Activated CD8-positive, alpha-beta memory T cell treated with anti-CD3 and anti-CD28 coated beads for 4 hours (primary cell): ENCODE measurements at regions not wholly inside any gene's neighbourhood (a gene's known extent, or its start where the extent isn't known, plus 50 kb on each side); places are given as distances from the start of the nearest gene placed in this dataset.
"Not testable (repeated sequence)": the region's sequence is repeated elsewhere in the genome, so short reads cannot be mapped to it uniquely, and the experiment has no call there.

Experiments used
- DNase-seq, 2 donors: peaks; one replicate each; pipeline ENCODE4 v3.0.0-alpha.2; 2020; ENCODE audit warnings: low read depth in 2 of 2

DNA sequence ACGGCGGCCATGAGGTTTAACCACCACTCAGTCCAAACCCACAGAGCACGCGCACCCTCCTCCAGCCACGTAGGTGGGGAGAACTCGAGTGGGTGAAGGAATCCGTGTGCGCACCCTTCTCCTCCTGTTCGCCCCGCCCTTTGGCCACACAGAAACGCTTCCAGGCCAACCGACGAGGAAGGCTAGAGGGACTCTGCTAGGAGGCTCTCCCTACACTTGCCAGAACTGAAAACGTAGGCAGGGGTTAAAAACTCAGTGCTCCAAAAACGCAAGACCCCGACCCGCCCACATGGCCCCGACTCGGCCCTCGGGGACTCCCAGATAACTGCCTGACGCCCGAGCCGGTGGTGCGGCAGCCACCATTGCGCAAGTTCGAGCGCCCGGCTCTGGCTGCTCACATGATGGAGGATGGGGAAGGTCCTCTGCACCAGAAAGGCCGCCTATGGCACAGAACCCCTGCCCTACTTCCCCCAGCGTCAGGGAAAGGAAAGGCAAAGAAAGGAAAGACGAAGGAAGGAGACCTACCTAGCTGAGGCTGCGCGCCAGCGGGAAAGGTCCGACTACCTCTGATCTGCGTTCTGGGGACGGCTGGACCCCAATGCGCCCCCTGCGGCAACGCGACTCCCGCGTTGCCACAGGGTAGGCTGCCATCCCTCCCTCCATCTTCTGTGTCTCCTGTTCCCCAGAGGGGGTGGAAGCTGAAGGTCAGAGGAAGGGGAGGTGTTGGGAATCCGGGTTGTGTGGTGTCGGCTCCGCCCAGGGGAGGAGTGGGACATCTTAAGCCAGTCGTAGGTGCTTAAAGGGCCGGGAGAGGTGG is 201.9 kb upstream of the AGTR2 start:
- DNase-seq: no peak

DNA sequence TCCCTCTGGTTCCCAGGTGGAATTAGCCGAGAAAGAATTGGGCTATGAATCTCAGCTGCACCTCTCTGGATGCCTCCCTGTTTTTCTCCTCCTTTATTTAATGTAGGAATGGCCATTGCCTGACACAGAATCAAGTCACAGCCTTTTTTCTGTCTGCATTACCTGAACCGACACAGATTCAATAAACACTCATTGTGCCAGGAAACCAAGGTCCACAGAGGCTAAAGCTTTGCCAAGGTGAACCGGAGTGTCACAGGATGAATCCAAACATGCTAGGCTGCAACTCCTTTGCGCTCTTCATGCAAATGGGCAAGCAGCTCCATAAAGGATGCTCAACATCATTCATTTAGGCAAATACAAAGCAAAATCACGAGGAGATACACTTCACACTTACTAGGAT is 199.8 kb upstream of the AGTR2 start:
- no peak for DNase-seq

DNA sequence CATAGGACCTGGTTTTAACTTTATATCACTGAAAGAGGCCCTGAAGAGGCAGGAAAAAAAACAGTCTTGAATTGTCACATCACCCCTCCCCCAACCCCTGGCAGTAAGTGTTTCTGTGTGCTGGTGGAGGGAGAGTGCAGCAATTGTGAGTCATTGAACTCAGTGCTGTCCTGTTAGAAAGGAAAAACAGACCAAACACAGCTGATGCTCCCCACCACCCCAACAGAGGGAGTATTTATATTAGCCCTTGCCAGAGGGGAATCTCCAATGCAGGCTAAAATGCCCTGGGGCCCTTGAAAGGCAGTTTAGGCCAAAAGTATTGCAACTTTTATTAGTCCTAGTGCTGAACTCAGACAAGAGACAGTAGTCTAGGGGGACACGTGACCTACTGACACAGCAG is 197.8 kb upstream of the AGTR2 start:
- DNase-seq: no peak

DNA sequence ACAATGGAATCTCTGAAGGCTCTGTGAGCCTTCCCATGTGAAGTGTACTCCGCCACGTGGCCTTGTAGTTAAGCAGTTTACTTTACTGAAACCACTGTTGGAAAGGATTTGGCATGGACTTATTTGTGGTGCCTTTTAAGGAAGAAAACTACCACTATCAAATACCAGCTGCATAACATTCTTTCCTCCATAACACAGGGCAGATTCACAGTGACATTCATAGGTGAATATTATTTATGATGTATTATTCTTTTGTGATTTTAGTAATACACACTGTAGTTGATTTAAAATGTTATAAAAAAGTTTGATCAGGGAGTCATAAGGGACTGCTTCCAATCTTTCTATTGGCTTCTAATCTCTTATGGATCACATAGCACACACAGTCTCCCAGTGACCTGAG is 192.5 kb upstream of the AGTR2 start:
- DNase-seq: no peak

DNA sequence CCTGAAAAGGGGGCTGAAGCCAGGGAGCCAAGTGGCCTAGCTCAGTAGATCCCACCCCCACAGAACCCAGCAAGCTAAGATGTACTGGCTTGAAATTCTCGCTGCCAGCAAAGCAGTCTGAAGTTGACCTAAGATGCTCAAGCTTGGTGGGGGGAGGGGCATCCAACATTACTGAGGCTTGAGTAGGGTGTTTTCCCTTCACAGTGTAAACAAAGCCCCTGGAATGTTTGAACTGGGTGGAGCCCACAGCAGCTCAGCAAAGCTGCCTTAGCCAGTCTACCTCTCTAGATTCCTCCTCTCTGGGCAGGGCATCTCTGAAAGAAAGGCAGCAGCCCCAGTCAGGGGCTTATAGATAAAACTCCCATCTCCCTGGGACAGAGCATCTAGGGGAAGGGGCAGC is 187.4 kb upstream of the AGTR2 start:
- DNase-seq: not testable (repeated sequence)

DNA sequence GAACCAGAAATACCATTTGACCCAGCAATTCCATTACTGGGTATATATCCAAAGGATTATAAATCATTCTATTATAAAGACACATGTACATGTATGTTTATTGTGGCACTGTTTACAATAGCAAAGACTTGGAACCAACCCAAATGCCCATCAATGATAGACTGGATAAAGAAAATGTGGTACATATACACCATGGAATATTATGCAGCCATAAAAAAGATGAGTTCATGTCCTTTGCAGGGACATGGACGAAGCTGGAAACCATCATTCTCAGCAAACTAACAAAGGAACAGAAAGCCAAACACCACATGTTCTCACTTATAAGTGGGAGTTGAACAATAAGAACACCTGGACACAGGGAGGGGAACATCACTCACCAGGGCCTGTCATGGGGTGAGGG is 183.1 kb upstream of the AGTR2 start:
- DNase-seq: not testable (repeated sequence)

DNA sequence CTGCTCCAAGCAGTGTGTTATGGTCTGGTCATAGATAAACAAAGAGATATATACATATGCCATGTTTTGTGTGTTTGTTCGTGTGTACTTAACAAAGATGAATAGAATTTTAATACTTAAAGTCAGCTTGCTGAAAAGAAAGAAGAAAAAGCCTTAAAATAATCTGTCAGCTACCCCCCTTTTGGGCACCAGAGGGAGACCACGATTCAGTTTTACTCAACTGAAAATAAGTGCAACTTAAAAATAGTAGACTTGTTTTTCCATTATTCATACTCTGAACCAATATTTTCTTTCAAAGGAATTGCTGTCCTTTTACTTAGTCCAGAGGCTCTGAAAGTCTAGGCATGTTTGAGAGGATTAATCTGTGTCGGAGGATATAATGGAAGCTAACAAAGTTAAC is 181.7 kb upstream of the AGTR2 start:
- no peak for DNase-seq

DNA sequence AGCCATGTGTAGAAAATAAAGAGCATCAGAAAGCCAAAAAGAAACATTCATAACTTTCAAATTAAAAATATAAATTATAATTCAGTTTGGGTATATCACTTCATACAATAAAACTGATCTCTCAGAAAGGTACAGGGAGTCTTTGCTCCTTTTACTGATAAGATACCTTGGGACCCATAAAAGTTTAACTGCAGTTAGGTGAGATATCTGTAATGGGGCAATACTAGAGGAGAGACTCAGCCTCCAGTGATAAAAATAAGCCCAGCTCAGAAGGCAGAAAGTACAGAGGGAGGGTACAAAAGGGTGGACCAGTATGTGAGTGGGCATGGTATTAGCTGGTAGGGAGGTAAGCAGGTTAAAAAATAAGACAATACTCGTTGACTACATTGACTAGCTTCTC is 180.9 kb upstream of the AGTR2 start:
- DNase-seq: no peak

DNA sequence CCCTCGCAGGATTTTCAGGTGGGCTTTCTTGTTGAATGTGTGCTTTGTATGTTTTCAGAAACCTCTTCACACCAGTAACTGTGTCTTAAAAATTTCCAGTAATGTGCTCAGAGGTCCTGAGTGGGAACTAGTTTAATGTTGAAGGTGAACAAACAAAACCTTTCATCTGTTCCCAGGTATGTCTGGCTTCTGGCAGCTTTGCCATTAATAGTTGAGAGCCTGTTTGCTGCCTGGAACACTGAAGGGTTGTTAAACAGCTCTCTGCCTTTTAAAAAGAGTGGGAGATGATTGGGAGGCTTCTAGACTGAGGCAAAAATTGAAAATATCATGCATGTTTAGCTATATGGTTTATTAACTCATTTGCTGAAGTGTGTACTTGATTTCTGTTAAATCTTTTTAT is 161.2 kb upstream of the AGTR2 start:
- DNase-seq: no peak

DNA sequence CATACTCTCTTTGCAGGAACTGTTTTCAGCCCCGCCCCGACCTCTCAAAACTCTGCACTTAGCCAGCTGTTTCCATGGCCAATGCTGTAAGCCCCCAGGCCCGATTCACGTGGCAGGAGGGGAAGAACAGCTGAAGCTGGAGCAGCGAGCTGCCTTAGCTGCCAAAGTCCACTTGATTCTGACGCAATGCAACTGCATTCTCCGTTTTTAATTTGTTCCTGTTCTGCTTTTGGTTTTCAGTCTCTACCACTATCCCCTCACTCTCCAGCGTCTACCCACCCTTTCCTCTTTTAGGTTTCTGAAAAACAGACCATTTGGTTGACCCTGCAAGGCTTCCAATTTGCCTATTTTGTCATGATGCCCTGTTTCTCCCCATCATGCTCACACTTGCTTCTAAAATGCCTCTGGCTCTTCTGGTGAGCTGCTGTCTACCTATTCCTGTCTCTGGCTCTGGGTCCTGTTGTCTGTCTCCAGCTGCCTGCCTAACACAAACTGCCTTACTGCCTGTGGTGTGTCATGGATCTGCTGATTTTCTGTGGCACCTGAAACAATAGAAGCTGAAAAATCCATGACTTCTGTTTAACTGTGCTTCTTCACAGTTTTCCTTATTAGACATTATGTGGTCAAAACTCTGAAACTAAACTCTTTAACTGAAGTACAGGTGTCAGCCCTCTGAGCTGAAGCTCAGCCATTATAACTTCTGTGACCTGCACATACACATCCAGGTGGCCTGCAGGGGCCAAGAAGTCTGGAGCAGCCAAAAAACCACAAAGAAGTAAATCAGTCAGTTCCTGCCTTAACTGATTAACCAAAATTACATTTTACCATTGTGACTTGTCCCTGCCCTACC is 160.5 kb upstream of the AGTR2 start:
- no peak for DNase-seq

DNA sequence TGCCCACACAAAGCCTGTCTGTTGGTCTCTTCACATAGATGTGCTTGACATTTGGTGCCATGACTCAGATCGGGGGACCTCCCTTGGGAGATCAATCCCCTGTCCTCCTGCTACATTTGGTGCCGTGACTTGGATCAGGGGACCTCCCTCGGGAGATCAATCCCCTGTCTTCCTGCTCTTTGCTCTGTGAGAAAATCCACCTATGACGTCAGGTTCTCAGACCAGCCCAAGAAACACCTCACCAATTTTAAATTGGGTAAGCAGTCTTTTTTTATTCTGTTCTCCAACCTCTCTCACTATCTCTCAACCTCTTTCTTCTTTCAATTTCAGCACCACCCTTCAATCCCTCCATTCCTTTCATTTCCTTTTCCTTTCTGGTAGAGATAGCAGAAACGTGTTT is 159.6 kb upstream of the AGTR2 start:
- DNase-seq: no peak

DNA sequence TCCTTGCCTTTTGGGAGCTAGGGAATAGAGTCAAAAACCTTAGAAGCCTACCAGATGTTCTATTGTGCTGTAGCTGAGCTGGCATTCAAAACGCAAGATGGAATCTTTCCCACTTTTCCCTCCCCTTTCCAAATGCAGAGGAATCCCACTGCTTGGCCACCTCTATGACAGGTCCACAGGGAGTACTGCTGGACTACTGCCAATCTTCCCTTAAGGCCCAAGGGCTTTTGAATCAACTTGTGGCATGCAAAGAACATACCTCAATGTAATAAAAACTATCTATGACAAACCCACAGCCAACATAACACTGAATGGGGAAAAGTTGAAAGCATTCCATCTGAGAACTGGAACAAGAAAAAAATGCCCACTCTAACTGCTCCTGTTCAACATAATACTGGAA is 139.2 kb upstream of the AGTR2 start:
- no peak for DNase-seq
